ENCODE measurements at regions not wholly inside any gene's neighbourhood (a gene's known extent, or its start where the extent isn't known, plus 50 kb on each side); places are given as distances from the start of the nearest gene placed in this dataset.

- TF ChIP-seq CTCF (IDR thresholded peaks at IDR 0.05; ENCODE audit: extremely low read depth, low read depth, low read length), result no peak
- Histone ChIP-seq H3K27me3 (ENCODE audit: insufficient read depth, low read length) (no peaks in the 10 kb centered on the region), H3K27ac (ENCODE audit: low read depth, low read length) (no peak overlapping the region), H3K9me3 (ENCODE audit: low read depth, low read length) (no peaks in the 10 kb centered on the region), H3K36me3 (ENCODE audit: insufficient read depth, low read length) (no peaks in the 10 kb centered on the region), H2AFZ (ENCODE audit: low read length) (no peak overlapping the region), H3K79me2 (ENCODE audit: insufficient read depth, low read length) (no peaks in the 10 kb centered on the region), H3K4me3 (ENCODE audit: insufficient read depth, low read length) (no peak overlapping the region), H3K4me2 (ENCODE audit: insufficient read depth, low read length) (no peak overlapping the region), H3K4me1 (ENCODE audit: insufficient read depth, low read length) (no peaks in the 10 kb centered on the region), H4K20me1 (ENCODE audit: insufficient read depth, low read length) (no peaks in the 10 kb centered on the region)
- DNase-seq (ENCODE audit: insufficient read length, low spot score, missing footprints), result no peak
These were observed 938.4 kb downstream of the SORCS1 start for GRCh38 chr10:106226142-106226541.

- DNase-seq (ENCODE audit: insufficient read length, low spot score, missing footprints), result no peak
- H3K4me2 ChIP-seq (ENCODE audit: insufficient read depth, low read length), result no peak overlapping the region
- no peak for TF ChIP-seq CTCF (IDR thresholded peaks at IDR 0.05; ENCODE audit: extremely low read depth, low read depth, low read length)
- H3K27ac ChIP-seq (ENCODE audit: low read depth, low read length), result no peak overlapping the region
- H3K27me3 ChIP-seq (ENCODE audit: insufficient read depth, low read length), result no peaks in the 10 kb centered on the region
- no peak overlapping the region for H3K4me3 ChIP-seq (ENCODE audit: insufficient read depth, low read length)
- H4K20me1 ChIP-seq (ENCODE audit: insufficient read depth, low read length), result no peaks in the 10 kb centered on the region
- no peak overlapping the region for H2AFZ ChIP-seq (ENCODE audit: low read length)
- no peaks in the 10 kb centered on the region for H3K9me3 ChIP-seq (ENCODE audit: low read depth, low read length)
- no peaks in the 10 kb centered on the region for H3K36me3 ChIP-seq (ENCODE audit: insufficient read depth, low read length)
- H3K79me2 ChIP-seq (ENCODE audit: insufficient read depth, low read length), result no peaks in the 10 kb centered on the region
- H3K4me1 ChIP-seq (ENCODE audit: insufficient read depth, low read length), result no peaks in the 10 kb centered on the region
These were observed 939.8 kb downstream of the SORCS1 start for GRCh38 chr10:106224676-106225075.

- Histone ChIP-seq H3K4me3 (ENCODE audit: insufficient read depth, low read length) (no peak overlapping the region), H2AFZ (ENCODE audit: low read length) (no peak overlapping the region), H4K20me1 (ENCODE audit: insufficient read depth, low read length) (no peaks in the 10 kb centered on the region), H3K4me2 (ENCODE audit: insufficient read depth, low read length) (no peak overlapping the region), H3K79me2 (ENCODE audit: insufficient read depth, low read length) (no peaks in the 10 kb centered on the region), H3K27me3 (ENCODE audit: insufficient read depth, low read length) (no peaks in the 10 kb centered on the region), H3K9me3 (ENCODE audit: low read depth, low read length) (no peaks in the 10 kb centered on the region), H3K36me3 (ENCODE audit: insufficient read depth, low read length) (no peaks in the 10 kb centered on the region), H3K4me1 (ENCODE audit: insufficient read depth, low read length) (no peaks in the 10 kb centered on the region), H3K27ac (ENCODE audit: low read depth, low read length) (no peak overlapping the region)
- DNase-seq (ENCODE audit: insufficient read length, low spot score, missing footprints), result no peak
- no peak for TF ChIP-seq CTCF (IDR thresholded peaks at IDR 0.05; ENCODE audit: extremely low read depth, low read depth, low read length)
These were observed 946.9 kb downstream of the SORCS1 start for GRCh38 chr10:106217627-106218026.

GRCh38 chr10:106216085-106216484 is 948.4 kb downstream of the SORCS1 start:
- Histone ChIP-seq H3K27me3 (ENCODE audit: insufficient read depth, low read length) (no peaks in the 10 kb centered on the region), H3K27ac (ENCODE audit: low read depth, low read length) (no peak overlapping the region), H3K36me3 (ENCODE audit: insufficient read depth, low read length) (no peaks in the 10 kb centered on the region), H3K4me3 (ENCODE audit: insufficient read depth, low read length) (no peak overlapping the region), H2AFZ (ENCODE audit: low read length) (no peak overlapping the region), H3K4me1 (ENCODE audit: insufficient read depth, low read length) (no peaks in the 10 kb centered on the region), H4K20me1 (ENCODE audit: insufficient read depth, low read length) (no peaks in the 10 kb centered on the region), H3K9me3 (ENCODE audit: low read depth, low read length) (no peaks in the 10 kb centered on the region), H3K4me2 (ENCODE audit: insufficient read depth, low read length) (no peak overlapping the region), H3K79me2 (ENCODE audit: insufficient read depth, low read length) (no peaks in the 10 kb centered on the region)
- TF ChIP-seq CTCF (IDR thresholded peaks at IDR 0.05; ENCODE audit: extremely low read depth, low read depth, low read length), result no peak
- DNase-seq (ENCODE audit: insufficient read length, low spot score, missing footprints), result no peak
